ENCODE measurements at regions not wholly inside any gene's neighbourhood (a gene's known extent, or its start where the extent isn't known, plus 50 kb on each side); places are given as distances from the start of the nearest gene placed in this dataset.

DNA sequence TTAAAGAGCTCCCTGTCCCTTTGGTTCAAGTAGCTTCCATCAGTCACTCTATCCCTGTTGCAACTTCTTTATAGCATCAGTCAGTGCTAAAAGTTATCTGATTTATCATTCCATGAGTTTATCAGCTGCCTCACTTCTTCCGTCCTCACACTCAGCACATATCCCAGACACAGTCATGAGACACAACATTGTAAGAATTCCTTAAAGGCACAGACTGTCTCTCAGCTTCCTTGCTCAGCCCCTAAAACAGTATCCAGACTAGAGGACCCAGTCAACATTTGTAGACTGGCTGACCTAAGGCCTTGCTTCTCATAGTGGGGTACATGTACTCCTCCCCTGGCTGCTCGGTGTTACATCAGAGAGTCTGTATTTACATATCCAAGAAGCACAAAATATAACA is 164.9 kb upstream of the ADGRL2 start:
- TF ChIP-seq, protein P1, sequence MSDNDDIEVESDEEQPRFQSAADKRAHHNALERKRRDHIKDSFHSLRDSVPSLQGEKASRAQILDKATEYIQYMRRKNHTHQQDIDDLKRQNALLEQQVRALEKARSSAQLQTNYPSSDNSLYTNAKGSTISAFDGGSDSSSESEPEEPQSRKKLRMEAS (IDR thresholded peaks at IDR 0.05), result no peak
- TF ChIP-seq YY1 (IDR thresholded peaks at IDR 0.05; ENCODE audit: low read depth), result no peak
- TF ChIP-seq NFIC (IDR thresholded peaks at IDR 0.05), result no peak
- no peak for TF ChIP-seq RAD21 (IDR thresholded peaks at IDR 0.05; ENCODE audit: low read depth)
- no peak for TF ChIP-seq FOXM1 (IDR thresholded peaks at IDR 0.05; ENCODE audit: borderline replicate concordance, low read depth)
- TF ChIP-seq, protein P2, sequence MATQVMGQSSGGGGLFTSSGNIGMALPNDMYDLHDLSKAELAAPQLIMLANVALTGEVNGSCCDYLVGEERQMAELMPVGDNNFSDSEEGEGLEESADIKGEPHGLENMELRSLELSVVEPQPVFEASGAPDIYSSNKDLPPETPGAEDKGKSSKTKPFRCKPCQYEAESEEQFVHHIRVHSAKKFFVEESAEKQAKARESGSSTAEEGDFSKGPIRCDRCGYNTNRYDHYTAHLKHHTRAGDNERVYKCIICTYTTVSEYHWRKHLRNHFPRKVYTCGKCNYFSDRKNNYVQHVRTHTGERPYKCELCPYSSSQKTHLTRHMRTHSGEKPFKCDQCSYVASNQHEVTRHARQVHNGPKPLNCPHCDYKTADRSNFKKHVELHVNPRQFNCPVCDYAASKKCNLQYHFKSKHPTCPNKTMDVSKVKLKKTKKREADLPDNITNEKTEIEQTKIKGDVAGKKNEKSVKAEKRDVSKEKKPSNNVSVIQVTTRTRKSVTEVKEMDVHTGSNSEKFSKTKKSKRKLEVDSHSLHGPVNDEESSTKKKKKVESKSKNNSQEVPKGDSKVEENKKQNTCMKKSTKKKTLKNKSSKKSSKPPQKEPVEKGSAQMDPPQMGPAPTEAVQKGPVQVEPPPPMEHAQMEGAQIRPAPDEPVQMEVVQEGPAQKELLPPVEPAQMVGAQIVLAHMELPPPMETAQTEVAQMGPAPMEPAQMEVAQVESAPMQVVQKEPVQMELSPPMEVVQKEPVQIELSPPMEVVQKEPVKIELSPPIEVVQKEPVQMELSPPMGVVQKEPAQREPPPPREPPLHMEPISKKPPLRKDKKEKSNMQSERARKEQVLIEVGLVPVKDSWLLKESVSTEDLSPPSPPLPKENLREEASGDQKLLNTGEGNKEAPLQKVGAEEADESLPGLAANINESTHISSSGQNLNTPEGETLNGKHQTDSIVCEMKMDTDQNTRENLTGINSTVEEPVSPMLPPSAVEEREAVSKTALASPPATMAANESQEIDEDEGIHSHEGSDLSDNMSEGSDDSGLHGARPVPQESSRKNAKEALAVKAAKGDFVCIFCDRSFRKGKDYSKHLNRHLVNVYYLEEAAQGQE (IDR thresholded peaks at IDR 0.05; ENCODE audit: low read depth), result no peak
- TF ChIP-seq CEBPB (IDR thresholded peaks at IDR 0.05), result no peak
- TF ChIP-seq CREB1 (IDR thresholded peaks at IDR 0.05; ENCODE audit: low read depth), result no peak
- no peak for TF ChIP-seq TAF1 (IDR thresholded peaks at IDR 0.05; ENCODE audit: low read depth)
- TF ChIP-seq EP300 (IDR thresholded peaks at IDR 0.05; ENCODE audit: borderline replicate concordance), result no peak
- no peak for TF ChIP-seq TEAD4 (IDR thresholded peaks at IDR 0.05)
- no peak for TF ChIP-seq TCF12 (IDR thresholded peaks at IDR 0.05; ENCODE audit: low read depth)
- TF ChIP-seq ZBTB7A (IDR thresholded peaks at IDR 0.05; ENCODE audit: low read depth), result no peak
